Limb (tissue), 2 donors: ENCODE measurements at regions not wholly inside any gene's neighbourhood (a gene's known extent, or its start where the extent isn't known, plus 50 kb on each side); places are given as distances from the start of the nearest gene placed in this dataset.

Experiments used
- DNase-seq, 2 donors: peaks; one replicate each; pipeline ENCODE4 v3.0.0-alpha.2; 2016; ENCODE audit errors: extremely low spot score in 2 of 2

DNA sequence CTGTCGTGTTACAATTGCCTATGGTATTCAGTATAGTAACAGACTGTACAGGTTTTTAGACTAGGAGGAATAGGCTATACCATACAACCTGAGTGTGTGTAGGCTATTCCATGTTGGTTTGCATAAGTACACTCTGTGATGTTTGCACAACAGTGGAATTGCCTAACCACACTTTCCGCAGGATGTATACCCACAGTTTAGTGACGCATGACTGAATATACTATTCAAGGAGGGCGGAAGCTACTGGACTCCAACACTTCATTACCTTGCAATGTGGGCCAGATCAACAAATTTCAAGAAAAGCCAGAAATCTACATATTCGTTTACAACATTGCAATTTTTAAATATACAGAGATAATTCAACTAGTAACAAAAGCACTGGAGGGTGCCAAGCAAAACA is 317.2 kb downstream of the PDGFC start:
- DNase-seq: no peak

DNA sequence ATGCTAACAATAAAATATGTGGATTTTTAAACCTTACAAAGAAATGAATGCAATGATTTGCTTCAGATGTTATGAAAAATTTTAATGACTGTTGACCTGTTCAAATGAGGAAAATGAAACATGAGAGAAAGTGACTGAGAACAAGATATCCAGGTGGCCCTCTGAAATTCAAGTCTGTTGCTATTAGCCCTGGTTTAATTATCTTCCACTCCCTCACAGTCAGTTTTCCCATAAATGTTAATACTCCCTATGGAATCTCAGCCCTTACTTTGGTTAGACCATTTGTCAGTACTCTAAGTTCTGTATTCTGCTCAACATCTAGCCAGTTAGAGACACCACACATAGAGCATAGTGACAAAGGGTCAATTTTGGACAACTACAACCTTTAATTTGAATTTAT is 327.8 kb downstream of the PDGFC start:
- no peak for DNase-seq

GRCh38 chr4:156642161-156642560 is 329.4 kb downstream of the PDGFC start:
- no peak for DNase-seq

DNA sequence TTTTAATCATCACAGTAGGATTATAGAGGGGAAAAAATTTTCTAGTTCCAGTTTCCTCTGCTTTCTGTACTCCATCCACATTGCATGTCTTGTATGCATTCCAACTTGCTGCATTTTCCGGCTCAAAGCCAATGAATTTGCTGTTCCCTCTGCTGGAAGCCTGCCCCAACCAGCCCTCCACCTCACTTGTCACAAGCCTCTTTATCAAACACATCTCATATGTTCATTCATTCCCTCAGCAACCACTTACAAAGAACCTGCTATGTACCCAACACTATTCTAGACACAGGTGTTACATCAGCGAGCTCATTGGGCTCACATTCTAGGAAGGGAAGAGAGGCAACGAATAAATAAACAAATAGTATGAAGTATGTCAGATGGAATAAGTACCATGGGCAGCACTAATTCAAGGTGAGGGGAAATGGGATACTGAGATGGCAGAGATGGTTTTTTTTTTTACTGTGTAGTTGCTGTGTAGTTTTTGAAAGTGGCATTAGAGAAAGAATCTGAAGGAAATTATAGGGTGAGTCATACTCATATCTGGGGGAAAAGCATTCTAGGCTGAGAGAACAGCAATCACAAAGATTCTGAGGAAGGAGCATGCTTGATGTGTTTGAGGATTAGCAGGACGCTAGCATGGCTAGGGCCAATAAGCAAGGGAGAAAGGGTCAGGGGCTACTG is 332.5 kb downstream of the PDGFC start:
- peak in 1 of 2 donors; percentile 40 for DNase-seq

DNA sequence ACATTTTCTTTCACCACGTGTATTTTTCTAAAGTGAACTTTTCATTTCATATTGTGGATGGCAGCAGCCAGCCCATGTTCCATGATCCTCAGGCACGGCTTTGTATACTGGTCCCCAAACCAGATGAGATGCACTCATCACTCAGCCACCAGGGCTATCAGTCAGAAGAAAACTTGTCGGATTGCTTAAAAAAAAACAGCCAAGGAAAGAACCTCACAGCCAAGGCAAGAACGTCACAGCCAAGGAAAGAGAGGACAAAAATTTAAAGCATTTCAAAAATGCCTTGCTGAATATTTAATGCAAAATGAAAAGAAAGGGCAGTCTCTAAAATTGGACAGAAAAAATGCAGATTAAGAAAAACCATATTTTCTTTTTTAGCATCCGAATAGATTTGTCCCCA is 333.3 kb downstream of the PDGFC start:
- no peak for DNase-seq

- no peak for DNase-seq
Observed at GRCh38 chr4:156636381-156636780, 335.2 kb downstream of the PDGFC start.

DNA sequence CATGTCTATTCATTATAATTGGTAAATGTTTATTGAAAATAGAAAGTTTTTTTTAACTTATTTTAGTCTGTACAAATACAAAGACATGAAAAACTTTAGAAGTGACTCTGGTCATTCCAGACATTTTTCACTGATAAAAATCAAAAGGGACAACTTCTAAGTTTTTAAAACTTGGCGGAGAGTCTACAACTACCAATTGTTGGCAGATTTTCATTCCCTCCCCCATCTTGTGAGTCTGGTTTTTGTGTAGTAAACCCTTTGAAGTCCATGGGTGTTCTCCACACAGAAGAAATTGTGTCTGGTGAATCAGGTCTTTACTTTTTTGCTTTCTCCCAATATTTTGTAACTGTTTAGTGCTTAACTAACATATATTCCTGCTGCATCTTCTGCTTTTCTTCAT is 336.5 kb downstream of the PDGFC start:
- no peak for DNase-seq

GRCh38 chr4:156634612-156635011 is 337.0 kb downstream of the PDGFC start:
- no peak for DNase-seq

DNA sequence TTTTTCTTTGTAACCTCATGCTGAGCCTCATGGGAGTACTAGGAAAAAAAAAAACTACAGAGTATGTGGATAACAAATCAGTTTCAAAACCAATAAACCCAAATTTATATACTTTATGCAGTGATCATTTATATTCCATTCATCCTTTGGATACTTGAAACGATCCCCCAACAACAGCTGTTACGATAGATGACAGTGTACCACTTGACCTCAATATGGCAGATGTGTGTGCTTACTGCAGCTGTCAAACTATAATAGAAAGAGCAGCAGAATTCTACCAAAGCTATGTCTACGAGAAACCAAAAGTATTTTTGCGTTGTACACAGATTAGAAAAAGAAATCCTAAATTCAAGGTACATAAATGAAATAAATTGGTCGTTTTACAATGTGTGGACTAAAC is 337.8 kb downstream of the PDGFC start:
- DNase-seq: peak in 1 of 2 donors; percentile 61

- no peak for DNase-seq
Observed at GRCh38 chr4:156628858-156629257, 342.7 kb downstream of the PDGFC start.

- DNase-seq: no peak
Observed at GRCh38 chr4:156623376-156623775, 348.2 kb downstream of the PDGFC start.

DNA sequence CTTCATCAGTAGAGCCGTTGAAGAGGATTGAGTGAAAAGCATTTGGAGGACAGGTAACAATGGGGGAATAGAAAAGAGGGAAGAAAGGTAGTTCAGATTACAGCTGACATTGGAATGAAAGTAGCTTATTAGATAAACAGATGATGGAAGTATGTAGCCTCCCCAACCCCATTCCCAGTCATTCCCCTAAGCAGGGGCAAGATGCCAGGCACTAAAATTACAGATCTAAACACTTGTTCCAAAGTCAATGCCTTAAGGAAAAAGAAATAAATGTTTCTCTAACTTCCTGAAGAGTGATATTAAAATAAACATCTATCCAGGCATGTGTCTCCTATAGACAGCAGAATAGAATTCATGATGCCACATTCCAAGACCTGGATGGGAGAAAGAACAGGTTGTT is 350.8 kb downstream of the PDGFC start:
- no peak for DNase-seq

GRCh38 chr4:156619154-156619934 is 352.3 kb downstream of the PDGFC start:
- DNase-seq: no peak

DNA sequence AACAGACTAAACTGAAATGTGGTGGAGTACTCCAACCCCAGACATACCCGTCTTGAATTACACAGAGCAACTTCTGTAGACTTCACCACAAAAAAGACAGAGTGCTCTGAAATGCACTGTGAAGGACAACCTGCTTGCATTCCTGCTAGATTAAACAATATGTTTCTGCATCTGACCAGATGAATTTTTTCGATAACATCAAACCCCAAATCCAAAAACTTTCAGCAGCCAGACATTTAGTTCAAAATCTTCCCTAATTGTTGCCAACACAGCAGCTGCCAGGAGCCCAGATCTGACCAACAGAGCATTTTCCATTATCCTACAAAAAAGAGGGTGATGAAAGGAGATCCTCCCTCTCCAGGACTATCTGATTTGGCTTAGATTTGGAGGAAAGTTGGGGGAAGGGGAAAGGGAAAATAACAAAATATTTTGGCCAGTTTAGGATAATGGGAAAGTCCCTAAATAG is 356.5 kb downstream of the PDGFC start:
- DNase-seq: peak in 1 of 2 donors; percentile 61

DNA sequence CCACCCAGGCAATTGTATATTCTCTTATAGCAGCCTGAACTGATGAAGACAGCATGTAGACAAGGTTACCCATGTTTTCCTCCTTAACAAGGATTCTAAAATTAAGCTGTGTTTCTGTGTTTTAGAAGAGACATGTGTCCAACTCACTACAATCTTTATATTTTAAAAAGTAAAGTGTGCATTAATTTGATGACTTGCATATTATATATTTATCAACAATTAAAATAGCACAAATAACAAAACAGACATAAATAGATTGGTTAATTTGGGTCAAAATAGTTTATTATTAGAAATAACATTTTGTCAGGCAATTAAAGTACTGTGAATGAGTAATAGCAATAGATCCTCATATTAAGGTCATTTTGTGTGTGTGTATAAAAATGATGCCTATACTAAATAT is 357.1 kb downstream of the PDGFC start:
- DNase-seq: no peak

GRCh38 chr4:156609421-156609820 is 362.2 kb downstream of the PDGFC start:
- DNase-seq: no peak

DNA sequence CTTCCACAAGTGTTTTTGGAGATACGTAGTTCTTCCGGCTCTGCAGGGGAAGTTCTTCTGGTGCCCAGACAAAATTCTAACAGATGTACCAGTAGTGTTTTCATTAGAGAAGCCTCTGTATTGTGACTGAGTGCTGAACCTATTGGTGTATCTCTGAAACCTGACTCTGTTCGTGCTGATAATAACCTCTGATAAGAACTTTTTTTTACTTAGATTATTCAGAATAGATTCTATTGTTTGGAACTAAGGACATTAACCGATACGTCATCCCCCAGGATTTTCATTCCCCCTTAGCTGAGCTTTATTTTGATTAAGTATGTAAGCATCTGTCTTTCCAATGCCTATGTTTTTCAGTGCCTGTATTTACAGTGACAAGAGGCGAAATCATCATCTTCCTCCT is 362.9 kb downstream of the PDGFC start:
- DNase-seq: no peak

DNA sequence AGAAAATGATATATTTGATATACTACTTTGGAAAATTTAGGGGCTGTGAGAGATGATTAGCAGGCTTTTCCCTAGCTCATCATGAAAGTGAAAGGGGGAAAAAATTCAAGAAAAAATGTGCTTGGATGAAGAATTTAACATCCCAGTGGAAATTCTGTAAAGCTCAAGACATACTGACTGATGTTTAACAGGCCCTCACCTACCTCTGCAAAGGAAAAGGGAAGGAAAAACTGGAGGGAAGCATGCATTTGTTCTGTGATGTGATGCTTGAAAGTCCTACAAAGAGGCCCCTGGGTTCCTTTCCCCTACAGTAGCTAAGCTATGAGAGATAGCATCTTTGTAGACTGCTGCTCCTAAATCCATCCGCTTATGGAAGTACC is 364.1 kb downstream of the PDGFC start:
- no peak for DNase-seq

GRCh38 chr4:156606554-156607477 is 364.8 kb downstream of the PDGFC start:
- no peak for DNase-seq

GRCh38 chr4:156598138-156598681 is 373.4 kb downstream of the PDGFC start:
- DNase-seq: no peak

- no peak for DNase-seq
Observed at GRCh38 chr4:156596706-156597329, 374.8 kb downstream of the PDGFC start.
